Natural killer cell (primary cell): ENCODE measurements at regions not wholly inside any gene's neighbourhood (a gene's known extent, or its start where the extent isn't known, plus 50 kb on each side); places are given as distances from the start of the nearest gene placed in this dataset.

ENCODE experiments used
- ATAC-seq, 3 donors: fragments of 150-1000 bp in 2 of 3; fragments of 200-7000 bp in 1 of 3; cut with Tn5 transposase; 1 replicate in 1 of 3; 2 replicates in 2 of 3; pipeline ENCODE4 v1.10.0; 2021; ENCODE audit warnings: mild to moderate bottlenecking in 2 of 3, moderate library complexity in 2 of 3
- DNase-seq, 2 donors: peaks; one replicate each; pipeline versions ENCODE4 v3.0.0 to v3.0.0-alpha.2; 2013 to 2021; ENCODE audit warnings: mixed read lengths in 1 of 2
- H3K27ac ChIP-seq: one replicate; pipeline ENCODE4 v1.5.1; 2013; ENCODE audit warnings: mild to moderate bottlenecking, low read length
- H3K27me3 ChIP-seq: one replicate; pipeline ENCODE4 v1.6.1; 2013; ENCODE audit warnings: low read length; ENCODE audit not compliant: control insufficient read depth, insufficient read depth
- H3K36me3 ChIP-seq: one replicate; pipeline ENCODE4 v1.6.1; 2013; ENCODE audit warnings: low read length; ENCODE audit not compliant: control insufficient read depth, insufficient read depth
- H3K4me1 ChIP-seq: one replicate; pipeline ENCODE4 v1.6.1; 2013; ENCODE audit warnings: low read length; ENCODE audit not compliant: control insufficient read depth, insufficient read depth
- H3K4me3 ChIP-seq: one replicate; pipeline ENCODE4 v1.5.1; 2013; ENCODE audit warnings: low read length
- H3K9me3 ChIP-seq: one replicate; pipeline ENCODE4 v1.6.1; 2013; ENCODE audit warnings: low read length; ENCODE audit not compliant: control insufficient read depth, insufficient read depth
- H3K27ac Mint-ChIP-seq, 2 donors: one replicate each; pipeline ENCODE4 v1.8.0; 2022; ENCODE audit warnings: mild to moderate bottlenecking in 2 of 2, mixed read lengths in 2 of 2, moderate library complexity in 1 of 2
- H3K27me3 Mint-ChIP-seq, 2 donors: one replicate each; pipeline ENCODE4 v1.8.0; 2022; ENCODE audit warnings: low read depth in 2 of 2, mixed read lengths in 2 of 2
- H3K36me3 Mint-ChIP-seq: one replicate; pipeline ENCODE4 v1.8.0; 2022; ENCODE audit warnings: mixed read lengths
- H3K4me1 Mint-ChIP-seq, 2 donors: one replicate each; pipeline ENCODE4 v1.8.0; 2022; ENCODE audit warnings: mixed read lengths in 2 of 2
- H3K4me3 Mint-ChIP-seq: one replicate; pipeline ENCODE4 v1.8.0; 2022; ENCODE audit warnings: mild to moderate bottlenecking, moderate library complexity, mixed read lengths
- H3K9me3 Mint-ChIP-seq, 2 donors: one replicate each; pipeline ENCODE4 v1.8.0; 2022; ENCODE audit warnings: mixed read lengths in 2 of 2
- WGBS: methylation state at CpG from one replicate; pipeline ENCODE4 v1.1.7; 2013; ENCODE audit warnings: missing lambda C conversion rate; ENCODE audit not compliant: insufficient coverage; 5-methylcytosine and 5-hydroxymethylcytosine counted together
- intact Hi-C: fragments of 100-400 bp; cut with micrococcal nuclease; formaldehyde crosslinking; loops from one replicate; pipeline ENCODE4 v1.14.2; 2022
- TF ChIP-seq, protein P1 (sequence below): fragments of 200-600 bp; IDR thresholded peaks from one replicate; pipeline ENCODE4 v1.8.0; 2022; ENCODE audit warnings: antibody characterized with exemption

DNA sequence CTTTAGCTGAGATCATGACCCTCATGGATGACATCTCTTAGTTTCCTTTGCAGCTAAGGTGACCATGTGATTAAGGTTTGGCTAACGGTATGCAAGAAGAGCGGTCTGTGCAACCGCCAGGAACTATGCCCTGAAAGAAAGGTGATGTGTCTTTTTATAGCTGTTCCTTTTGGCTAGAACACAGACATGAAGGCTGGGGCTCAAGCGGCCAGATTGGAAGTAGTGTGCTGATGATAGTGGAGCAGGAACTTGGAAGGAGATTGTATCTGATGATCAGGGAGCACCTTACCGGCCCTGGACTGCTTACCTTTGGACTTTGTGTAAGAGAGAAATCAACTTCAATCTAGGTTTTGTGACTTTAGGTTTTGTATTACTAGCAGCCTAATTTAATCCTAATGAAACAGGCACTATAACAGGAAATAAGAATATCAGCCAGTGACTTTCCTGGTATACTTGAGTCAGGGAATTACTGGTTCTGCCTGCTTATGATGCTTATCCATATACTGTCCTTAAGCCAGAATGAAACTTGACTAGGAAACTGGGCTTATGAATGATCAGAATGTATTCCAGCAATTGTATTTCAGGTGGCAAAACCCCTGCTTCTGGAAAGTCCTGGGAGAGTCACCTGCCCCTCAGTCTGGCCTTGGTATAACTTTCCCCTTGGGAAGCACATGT lies 164.3 kb upstream of the LRIG1 start:
- 89% methylated on average over 4 of the region's 5 CpGs for WGBS
- Mint-ChIP-seq H3K9me3 (peaks cover 0 to 3% of the 10 kb centered on the region in 2 donors), H3K27me3 (peaks cover 11 to 20% of the 10 kb centered on the region in 2 donors), H3K27ac (no peak overlapping the region), H3K4me1 (no peaks in the 10 kb centered on the region), H3K4me3 (no peak overlapping the region), H3K36me3 (no peaks in the 10 kb centered on the region)
- intact Hi-C loops, result no loop called here
- TF ChIP-seq, protein P1, sequence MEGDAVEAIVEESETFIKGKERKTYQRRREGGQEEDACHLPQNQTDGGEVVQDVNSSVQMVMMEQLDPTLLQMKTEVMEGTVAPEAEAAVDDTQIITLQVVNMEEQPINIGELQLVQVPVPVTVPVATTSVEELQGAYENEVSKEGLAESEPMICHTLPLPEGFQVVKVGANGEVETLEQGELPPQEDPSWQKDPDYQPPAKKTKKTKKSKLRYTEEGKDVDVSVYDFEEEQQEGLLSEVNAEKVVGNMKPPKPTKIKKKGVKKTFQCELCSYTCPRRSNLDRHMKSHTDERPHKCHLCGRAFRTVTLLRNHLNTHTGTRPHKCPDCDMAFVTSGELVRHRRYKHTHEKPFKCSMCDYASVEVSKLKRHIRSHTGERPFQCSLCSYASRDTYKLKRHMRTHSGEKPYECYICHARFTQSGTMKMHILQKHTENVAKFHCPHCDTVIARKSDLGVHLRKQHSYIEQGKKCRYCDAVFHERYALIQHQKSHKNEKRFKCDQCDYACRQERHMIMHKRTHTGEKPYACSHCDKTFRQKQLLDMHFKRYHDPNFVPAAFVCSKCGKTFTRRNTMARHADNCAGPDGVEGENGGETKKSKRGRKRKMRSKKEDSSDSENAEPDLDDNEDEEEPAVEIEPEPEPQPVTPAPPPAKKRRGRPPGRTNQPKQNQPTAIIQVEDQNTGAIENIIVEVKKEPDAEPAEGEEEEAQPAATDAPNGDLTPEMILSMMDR, result no peak
- H3K27me3 ChIP-seq, result no peaks in the 10 kb centered on the region
- no peak for DNase-seq
- no peak overlapping the region for H3K4me3 ChIP-seq
- no peak for ATAC-seq
- no peak overlapping the region for H3K27ac ChIP-seq
- no peaks in the 10 kb centered on the region for H3K36me3 ChIP-seq
- no peaks in the 10 kb centered on the region for H3K9me3 ChIP-seq
- H3K4me1 ChIP-seq, result no peaks in the 10 kb centered on the region

DNA sequence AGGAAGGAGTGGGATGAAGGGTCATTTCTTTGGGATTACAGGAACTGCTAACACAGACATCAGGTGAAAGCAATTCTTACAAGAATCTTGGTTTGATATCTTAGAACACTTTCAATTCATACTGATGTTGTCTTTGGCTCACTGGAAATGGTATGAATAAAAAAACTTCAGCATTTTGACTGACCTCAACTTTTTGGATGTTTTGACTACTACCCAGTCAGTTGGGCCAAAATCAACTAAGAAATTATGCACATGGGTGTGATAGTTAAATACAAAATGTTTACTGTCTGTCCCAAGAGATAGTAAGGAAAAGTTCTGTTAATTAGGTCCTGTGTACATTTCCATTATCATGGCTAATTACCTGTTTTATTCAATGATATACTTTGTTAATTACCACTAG lies 165.5 kb upstream of the LRIG1 start:
- intact Hi-C loops, result no loop called here
- no peaks in the 10 kb centered on the region for H3K4me1 Mint-ChIP-seq
- H3K36me3 ChIP-seq, result no peaks in the 10 kb centered on the region
- no peak for DNase-seq
- peaks cover 0 to 3% of the 10 kb centered on the region in 2 donors for H3K9me3 Mint-ChIP-seq
- no peaks in the 10 kb centered on the region for H3K27me3 ChIP-seq
- H3K9me3 ChIP-seq, result no peaks in the 10 kb centered on the region
- H3K4me3 ChIP-seq, result no peak overlapping the region
- TF ChIP-seq, protein P1, result no peak
- no peak overlapping the region for H3K4me3 Mint-ChIP-seq
- H3K4me1 ChIP-seq, result no peaks in the 10 kb centered on the region
- H3K36me3 Mint-ChIP-seq, result no peaks in the 10 kb centered on the region
- peaks cover 11 to 20% of the 10 kb centered on the region in 2 donors for H3K27me3 Mint-ChIP-seq
- no peak for ATAC-seq
- no peak overlapping the region for H3K27ac ChIP-seq
- no peak overlapping the region for H3K27ac Mint-ChIP-seq

DNA sequence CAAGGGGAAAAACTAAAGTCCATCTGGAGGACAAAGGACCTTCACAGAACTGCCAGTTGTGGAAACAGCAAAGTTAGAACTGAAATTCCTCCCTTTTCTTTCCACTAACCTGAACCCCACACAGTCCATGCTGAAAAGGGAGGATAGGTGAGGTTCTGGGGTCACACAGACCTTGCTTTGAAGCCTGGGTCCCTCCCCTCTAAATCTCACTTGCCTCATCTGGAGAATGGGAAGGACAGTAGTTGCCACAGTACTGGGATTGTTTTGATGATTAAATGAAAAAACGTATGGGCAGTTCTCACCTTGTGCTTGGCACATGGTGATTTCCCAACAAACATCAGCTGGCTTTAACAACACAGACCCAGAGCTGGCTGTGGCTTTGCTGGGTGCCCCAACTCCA lies 166.4 kb upstream of the LRIG1 start:
- Histone ChIP-seq H3K4me1 (no peaks in the 10 kb centered on the region), H3K4me3 (no peak overlapping the region), H3K36me3 (no peaks in the 10 kb centered on the region), H3K9me3 (no peaks in the 10 kb centered on the region), H3K27ac (no peak overlapping the region), H3K27me3 (no peaks in the 10 kb centered on the region)
- no peak overlapping the region for H3K27ac Mint-ChIP-seq
- H3K9me3 Mint-ChIP-seq, result peaks cover 0 to 3% of the 10 kb centered on the region in 2 donors
- peaks cover 11 to 18% of the 10 kb centered on the region in 2 donors for H3K27me3 Mint-ChIP-seq
- H3K4me3 Mint-ChIP-seq, result no peak overlapping the region
- no peaks in the 10 kb centered on the region for H3K36me3 Mint-ChIP-seq
- TF ChIP-seq, protein P1, result no peak
- no peak for ATAC-seq
- no peak for DNase-seq
- no peaks in the 10 kb centered on the region for H3K4me1 Mint-ChIP-seq
- 73% methylated on average over 1 of the region's 1 CpG for WGBS
- intact Hi-C loops, result no loop called here

DNA sequence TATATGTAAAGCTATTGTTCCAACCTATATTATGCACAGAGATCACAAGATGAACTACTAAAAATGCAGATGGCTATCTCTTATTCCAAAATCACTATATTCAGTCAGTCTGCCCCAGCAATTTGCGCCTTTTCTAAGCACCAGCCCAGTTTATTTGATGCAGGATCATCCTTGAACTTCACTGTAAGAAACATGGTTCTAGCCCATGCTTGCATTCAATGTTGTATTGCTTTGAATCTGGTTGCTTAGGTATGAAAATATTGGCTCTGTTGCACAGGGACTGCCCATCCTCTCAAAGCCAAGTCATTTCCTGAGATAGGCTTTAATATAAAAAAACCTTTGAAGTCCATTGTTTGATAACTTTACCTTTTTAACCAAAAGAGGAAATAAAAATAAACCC lies 170.5 kb upstream of the LRIG1 start:
- 71% methylated on average over 1 of the region's 1 CpG for WGBS
- H3K27me3 Mint-ChIP-seq, result peaks cover 5 to 27% of the 10 kb centered on the region in 2 donors
- Histone ChIP-seq H3K4me1 (no peaks in the 10 kb centered on the region), H3K36me3 (no peaks in the 10 kb centered on the region), H3K4me3 (no peak overlapping the region), H3K27ac (no peak overlapping the region), H3K27me3 (no peaks in the 10 kb centered on the region), H3K9me3 (no peaks in the 10 kb centered on the region)
- intact Hi-C loops, result no loop called here
- no peak overlapping the region for H3K27ac Mint-ChIP-seq
- DNase-seq (peak in 1 of 2 donors; percentile 22), ATAC-seq (no peak)
- H3K9me3 Mint-ChIP-seq, result no peaks in the 10 kb centered on the region
- no peak overlapping the region for H3K4me3 Mint-ChIP-seq
- H3K36me3 Mint-ChIP-seq, result no peaks in the 10 kb centered on the region
- H3K4me1 Mint-ChIP-seq, result no peaks in the 10 kb centered on the region
- TF ChIP-seq, protein P1, result no peak
